ENCODE measurements at regions not wholly inside any gene's neighbourhood (a gene's known extent, or its start where the extent isn't known, plus 50 kb on each side); places are given as distances from the start of the nearest gene placed in this dataset.

DNA sequence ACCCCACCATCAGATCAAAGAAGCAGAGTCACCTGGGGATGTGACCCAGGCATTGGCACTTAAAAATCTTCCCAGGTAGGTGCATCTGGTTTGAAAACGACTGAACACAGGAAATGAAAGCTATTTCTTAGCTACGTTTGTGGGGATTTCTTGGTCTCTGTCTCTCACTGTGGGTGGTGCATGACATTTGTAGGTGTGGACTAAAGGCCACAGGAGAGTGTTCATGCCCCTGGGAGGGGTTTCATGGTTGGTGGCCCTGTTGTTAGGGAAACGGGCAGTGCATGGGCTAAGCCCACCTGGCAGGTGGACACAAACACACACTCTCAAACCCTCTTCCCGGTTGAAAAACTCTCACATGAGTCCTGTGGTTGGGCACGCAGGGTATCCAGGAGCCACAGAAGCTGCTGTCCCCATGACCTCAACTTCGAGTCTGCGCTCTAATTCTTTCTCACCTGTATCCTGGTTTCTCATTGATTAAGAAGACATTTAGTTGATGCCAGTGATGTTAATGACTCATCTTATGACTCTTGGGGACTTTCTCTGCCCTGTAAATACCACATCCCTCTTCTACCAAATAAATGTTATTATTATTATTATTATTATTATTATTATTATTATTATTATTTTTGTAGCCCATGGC lies 119.4 kb downstream of the MRPS6 start:
- WGBS, 2 donors, result 87 to 92% methylated on average over 7 of the region's 7 CpGs

DNA sequence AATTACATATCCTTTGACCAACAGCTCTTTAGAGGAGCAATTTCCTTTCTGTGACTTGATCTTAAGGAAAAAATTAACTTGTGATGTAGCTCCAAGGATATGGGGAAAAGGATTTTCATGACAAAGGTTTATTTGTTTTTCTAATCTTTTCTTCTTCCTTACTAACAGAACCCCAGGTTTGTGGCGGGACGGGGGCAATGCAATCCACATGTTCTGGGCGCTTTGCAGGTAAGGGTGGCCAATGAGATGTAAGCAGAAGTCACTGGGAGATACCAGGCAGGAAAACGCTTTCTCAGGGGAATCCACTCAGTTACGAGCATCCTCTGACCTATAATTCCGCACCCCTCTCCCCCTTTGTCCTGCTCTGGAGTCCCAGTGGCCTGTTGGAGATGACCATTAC lies 122.0 kb downstream of the MRPS6 start:
- 81 to 94% methylated on average over 6 of the region's 6 CpGs for WGBS, 2 donors
- ATAC-seq (ENCODE audit: insufficient read depth, low FRiP score), result no peak

More for the DNA sequence above, 119.4 kb downstream of the MRPS6 start:
- Histone ChIP-seq H3K9ac (ENCODE audit: insufficient read depth in 1 of 2, low read length in 2 of 2) (no peak overlapping the region), H3K27me3 (ENCODE audit: control insufficient read depth in 3 of 3, insufficient read depth in 3 of 3, low read length in 2 of 3) (no peaks in the 10 kb centered on the region), H3K27ac (ENCODE audit: low read depth in 1 of 2, low read length in 1 of 2) (no peak overlapping the region), H3K9me3 (ENCODE audit: control insufficient read depth in 4 of 4, insufficient read depth in 3 of 4, low read length in 3 of 4) (no peaks in the 10 kb centered on the region), H3K36me3 (ENCODE audit: control insufficient read depth in 4 of 4, insufficient read depth in 4 of 4, low read length in 4 of 4) (no peaks in the 10 kb centered on the region), H3K4me1 (ENCODE audit: control insufficient read depth in 5 of 5, insufficient read depth in 5 of 5, low read length in 5 of 5) (peaks cover 0 to 9% (median 0%) of the 10 kb centered on the region in 5 donors), H3K4me3 (no peak overlapping the region)
- ATAC-seq (ENCODE audit: insufficient read depth, low FRiP score), result no peak
- TF ChIP-seq, protein P1, sequence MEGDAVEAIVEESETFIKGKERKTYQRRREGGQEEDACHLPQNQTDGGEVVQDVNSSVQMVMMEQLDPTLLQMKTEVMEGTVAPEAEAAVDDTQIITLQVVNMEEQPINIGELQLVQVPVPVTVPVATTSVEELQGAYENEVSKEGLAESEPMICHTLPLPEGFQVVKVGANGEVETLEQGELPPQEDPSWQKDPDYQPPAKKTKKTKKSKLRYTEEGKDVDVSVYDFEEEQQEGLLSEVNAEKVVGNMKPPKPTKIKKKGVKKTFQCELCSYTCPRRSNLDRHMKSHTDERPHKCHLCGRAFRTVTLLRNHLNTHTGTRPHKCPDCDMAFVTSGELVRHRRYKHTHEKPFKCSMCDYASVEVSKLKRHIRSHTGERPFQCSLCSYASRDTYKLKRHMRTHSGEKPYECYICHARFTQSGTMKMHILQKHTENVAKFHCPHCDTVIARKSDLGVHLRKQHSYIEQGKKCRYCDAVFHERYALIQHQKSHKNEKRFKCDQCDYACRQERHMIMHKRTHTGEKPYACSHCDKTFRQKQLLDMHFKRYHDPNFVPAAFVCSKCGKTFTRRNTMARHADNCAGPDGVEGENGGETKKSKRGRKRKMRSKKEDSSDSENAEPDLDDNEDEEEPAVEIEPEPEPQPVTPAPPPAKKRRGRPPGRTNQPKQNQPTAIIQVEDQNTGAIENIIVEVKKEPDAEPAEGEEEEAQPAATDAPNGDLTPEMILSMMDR (IDR thresholded peaks at IDR 0.05; ENCODE audit: control extremely low read depth, extremely low read depth), result no peak
- no peak for DNase-seq

DNA sequence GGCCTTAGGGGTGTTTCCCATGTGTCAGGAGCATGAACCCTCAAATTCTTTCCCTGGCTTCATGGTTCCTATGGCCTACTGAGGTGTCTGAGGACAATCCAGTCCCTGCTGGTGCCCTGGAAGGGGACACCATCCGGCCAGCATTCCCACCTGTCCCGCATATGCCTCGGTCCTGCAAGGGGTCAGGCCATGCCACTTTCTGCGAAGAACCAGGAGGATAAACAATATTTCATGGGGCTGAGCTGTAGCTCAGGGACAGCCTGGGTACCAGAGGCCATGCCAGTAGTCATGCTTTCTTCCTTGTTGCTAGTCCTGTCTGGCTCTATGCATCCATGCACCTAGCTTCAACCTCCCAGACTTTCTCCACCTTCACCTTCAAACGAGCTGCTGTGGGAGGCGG lies 123.6 kb downstream of the MRPS6 start:
- peaks cover 0 to 2% (median 0%) of the 10 kb centered on the region in 4 donors for H3K9me3 ChIP-seq (ENCODE audit: control insufficient read depth in 4 of 4, insufficient read depth in 3 of 4, low read length in 3 of 4)
- peaks cover 0 to 15% (median 2%) of the 10 kb centered on the region in 5 donors for H3K4me1 ChIP-seq (ENCODE audit: control insufficient read depth in 5 of 5, insufficient read depth in 5 of 5, low read length in 5 of 5)
- no peak overlapping the region for H3K27ac ChIP-seq (ENCODE audit: low read depth in 1 of 2, low read length in 1 of 2)
- TF ChIP-seq, protein P1 (IDR thresholded peaks at IDR 0.05; ENCODE audit: control extremely low read depth, extremely low read depth), result no peak
- ATAC-seq (ENCODE audit: insufficient read depth, low FRiP score), result no peak
- H3K27me3 ChIP-seq (ENCODE audit: control insufficient read depth in 3 of 3, insufficient read depth in 3 of 3, low read length in 2 of 3), result no peaks in the 10 kb centered on the region
- no peak for DNase-seq
- WGBS, 2 donors, result 95% methylated on average over 6 of the region's 6 CpGs
- H3K4me3 ChIP-seq, result no peak overlapping the region
- no peaks in the 10 kb centered on the region for H3K36me3 ChIP-seq (ENCODE audit: control insufficient read depth in 4 of 4, insufficient read depth in 4 of 4, low read length in 4 of 4)
- H3K9ac ChIP-seq (ENCODE audit: insufficient read depth in 1 of 2, low read length in 2 of 2), result no peak overlapping the region

More for the DNA sequence above, 122.0 kb downstream of the MRPS6 start:
- Histone ChIP-seq H3K4me1 (ENCODE audit: control insufficient read depth in 5 of 5, insufficient read depth in 5 of 5, low read length in 5 of 5) (peaks cover 0 to 10% (median 2%) of the 10 kb centered on the region in 5 donors), H3K4me3 (no peak overlapping the region), H3K27me3 (ENCODE audit: control insufficient read depth in 3 of 3, insufficient read depth in 3 of 3, low read length in 2 of 3) (no peaks in the 10 kb centered on the region), H3K9me3 (ENCODE audit: control insufficient read depth in 4 of 4, insufficient read depth in 3 of 4, low read length in 3 of 4) (no peaks in the 10 kb centered on the region), H3K36me3 (ENCODE audit: control insufficient read depth in 4 of 4, insufficient read depth in 4 of 4, low read length in 4 of 4) (no peaks in the 10 kb centered on the region), H3K9ac (ENCODE audit: insufficient read depth in 1 of 2, low read length in 2 of 2) (no peak overlapping the region), H3K27ac (ENCODE audit: low read depth in 1 of 2, low read length in 1 of 2) (no peak overlapping the region)
- no peak for DNase-seq
- TF ChIP-seq, protein P1 (IDR thresholded peaks at IDR 0.05; ENCODE audit: control extremely low read depth, extremely low read depth), result no peak

DNA sequence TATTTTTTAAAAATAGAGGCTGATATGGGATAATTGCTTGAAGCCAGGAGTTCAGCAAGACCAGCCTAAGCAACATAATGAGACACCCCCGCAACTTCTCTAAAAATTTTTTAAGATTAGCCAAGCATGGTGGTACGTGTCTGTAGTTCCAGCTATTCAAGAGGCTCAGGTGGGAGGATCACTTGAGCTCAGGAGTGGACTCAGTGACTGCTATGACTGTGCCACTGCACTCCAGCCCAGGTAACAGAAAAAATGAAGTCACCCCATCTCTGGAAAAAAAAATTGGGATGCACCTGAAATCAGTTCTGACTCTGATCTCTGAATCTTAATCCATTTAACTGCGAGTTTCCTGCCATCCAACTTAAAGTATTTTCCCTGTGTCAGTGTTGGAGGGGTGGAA lies 124.2 kb downstream of the MRPS6 start:
- no peak overlapping the region for H3K4me3 ChIP-seq
- H3K9ac ChIP-seq (ENCODE audit: insufficient read depth in 1 of 2, low read length in 2 of 2), result no peak overlapping the region
- DNase-seq (no peak), ATAC-seq (ENCODE audit: insufficient read depth, low FRiP score) (no peak)
- H3K27me3 ChIP-seq (ENCODE audit: control insufficient read depth in 3 of 3, insufficient read depth in 3 of 3, low read length in 2 of 3), result no peaks in the 10 kb centered on the region
- peaks cover 1 to 21% (median 2%) of the 10 kb centered on the region in 5 donors for H3K4me1 ChIP-seq (ENCODE audit: control insufficient read depth in 5 of 5, insufficient read depth in 5 of 5, low read length in 5 of 5)
- H3K36me3 ChIP-seq (ENCODE audit: control insufficient read depth in 4 of 4, insufficient read depth in 4 of 4, low read length in 4 of 4), result no peaks in the 10 kb centered on the region
- TF ChIP-seq, protein P1 (IDR thresholded peaks at IDR 0.05; ENCODE audit: control extremely low read depth, extremely low read depth), result no peak
- peaks cover 0 to 2% (median 0%) of the 10 kb centered on the region in 4 donors for H3K9me3 ChIP-seq (ENCODE audit: control insufficient read depth in 4 of 4, insufficient read depth in 3 of 4, low read length in 3 of 4)
- H3K27ac ChIP-seq (ENCODE audit: low read depth in 1 of 2, low read length in 1 of 2), result no peak overlapping the region
- 75 to 86% methylated on average over 3 of the region's 3 CpGs for WGBS, 2 donors
